ENCODE measurements at regions not wholly inside any gene's neighbourhood (a gene's known extent, or its start where the extent isn't known, plus 50 kb on each side); places are given as distances from the start of the nearest gene placed in this dataset.

GRCh38 chr13:103517066-103517767 is 451.0 kb upstream of the SLC10A2 start:
- H3K27me3 ChIP-seq (ENCODE audit: control insufficient read depth in 1 of 2, insufficient read depth in 2 of 2, low read length in 1 of 2) = no peaks in the 10 kb centered on the region
- 75 to 76% methylated on average over 3 of the region's 3 CpGs for WGBS, 2 donors
- no peak overlapping the region for H3K4me3 ChIP-seq (ENCODE audit: low read length in 2 of 2)
- H3K36me3 ChIP-seq (ENCODE audit: control insufficient read depth in 1 of 2, insufficient read depth in 2 of 2, low read length in 1 of 2) = no peaks in the 10 kb centered on the region
- H3K9me3 ChIP-seq (ENCODE audit: control insufficient read depth, low read length) = no peaks in the 10 kb centered on the region
- ATAC-seq (ENCODE audit: low FRiP score) (no peak), DNase-seq (no peak)
- no peaks in the 10 kb centered on the region for H3K4me1 ChIP-seq (ENCODE audit: control insufficient read depth in 1 of 2, insufficient read depth in 2 of 2, low read length in 2 of 2)
- intact Hi-C loops (cut with DNase I) = no loop called here
- H3K27ac ChIP-seq (ENCODE audit: low read depth in 1 of 2, low read length in 2 of 2) = no peak overlapping the region

DNA sequence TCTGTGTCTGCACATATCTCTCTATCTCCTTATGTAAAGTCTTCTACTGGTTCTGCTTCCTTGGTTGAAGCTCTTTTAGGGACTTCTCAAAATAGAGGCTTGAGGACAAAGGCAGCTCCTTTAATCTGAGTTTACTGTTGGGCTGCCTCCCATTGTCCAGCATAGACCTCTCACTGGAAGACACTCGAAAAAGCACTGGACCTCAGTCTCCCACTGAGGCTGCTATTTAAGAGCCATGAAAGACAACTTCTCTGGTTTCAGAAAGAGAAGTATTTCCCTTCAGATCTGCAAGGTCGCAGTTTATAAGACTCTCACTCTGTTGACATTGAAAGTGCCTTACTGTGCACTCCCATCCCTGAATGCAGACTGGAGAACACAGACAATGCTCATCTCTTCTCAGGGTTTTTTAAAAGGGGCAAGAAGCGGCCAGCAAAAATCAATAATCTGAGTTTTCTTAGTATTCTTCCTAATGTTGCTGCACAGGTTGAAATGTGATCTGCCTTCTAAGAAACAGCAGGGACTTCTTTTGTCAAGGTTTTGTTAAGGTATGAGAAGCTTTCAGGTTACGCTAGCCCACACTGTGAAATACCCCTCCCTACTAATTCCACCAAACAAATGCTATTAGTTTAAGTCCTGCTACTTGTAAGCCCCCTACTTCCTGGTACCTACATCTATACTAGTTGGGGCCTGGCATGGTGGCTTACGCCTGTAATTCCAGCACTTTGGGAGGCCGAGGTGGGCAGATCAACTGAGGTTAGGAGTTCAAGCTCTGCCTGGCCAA is 450.0 kb upstream of the SLC10A2 start:
- intact Hi-C loops (cut with DNase I) = no loop called here
- DNase-seq (no peak), ATAC-seq (ENCODE audit: low FRiP score) (no peak)
- no peaks in the 10 kb centered on the region for H3K9me3 ChIP-seq (ENCODE audit: control insufficient read depth, low read length)
- no peaks in the 10 kb centered on the region for H3K27me3 ChIP-seq (ENCODE audit: control insufficient read depth in 1 of 2, insufficient read depth in 2 of 2, low read length in 1 of 2)
- H3K36me3 ChIP-seq (ENCODE audit: control insufficient read depth in 1 of 2, insufficient read depth in 2 of 2, low read length in 1 of 2) = no peaks in the 10 kb centered on the region
- H3K27ac ChIP-seq (ENCODE audit: low read depth in 1 of 2, low read length in 2 of 2) = no peak overlapping the region
- H3K4me1 ChIP-seq (ENCODE audit: control insufficient read depth in 1 of 2, insufficient read depth in 2 of 2, low read length in 2 of 2) = no peaks in the 10 kb centered on the region
- WGBS, 2 donors = 91% methylated on average over 6 of the region's 6 CpGs
- H3K4me3 ChIP-seq (ENCODE audit: low read length in 2 of 2) = no peak overlapping the region

DNA sequence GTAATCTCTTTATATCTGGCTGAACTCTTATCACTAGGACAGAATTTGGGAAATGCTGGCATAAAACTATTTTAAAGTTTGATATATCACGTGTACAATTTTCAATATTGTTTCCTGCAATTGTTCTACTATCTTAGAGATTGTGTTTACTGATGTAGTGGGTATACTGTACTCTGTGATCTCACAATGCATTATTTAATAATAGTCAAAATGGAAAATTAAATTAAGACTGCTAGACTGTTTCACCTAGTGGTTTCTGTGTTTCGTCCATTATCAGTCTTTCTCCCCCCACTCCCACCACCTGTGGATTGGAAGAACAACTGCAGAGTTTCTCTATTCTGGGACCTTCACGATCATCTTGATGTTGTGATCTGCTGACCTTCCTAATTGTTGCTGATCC is 449.2 kb upstream of the SLC10A2 start:
- no peaks in the 10 kb centered on the region for H3K27me3 ChIP-seq (ENCODE audit: control insufficient read depth in 1 of 2, insufficient read depth in 2 of 2, low read length in 1 of 2)
- WGBS, 2 donors = 86 to 89% methylated on average over 3 of the region's 3 CpGs
- no peaks in the 10 kb centered on the region for H3K9me3 ChIP-seq (ENCODE audit: control insufficient read depth, low read length)
- intact Hi-C loops (cut with DNase I) = no loop called here
- no peak for ATAC-seq (ENCODE audit: low FRiP score)
- H3K4me1 ChIP-seq (ENCODE audit: control insufficient read depth in 1 of 2, insufficient read depth in 2 of 2, low read length in 2 of 2) = no peaks in the 10 kb centered on the region
- H3K27ac ChIP-seq (ENCODE audit: low read depth in 1 of 2, low read length in 2 of 2) = no peak overlapping the region
- H3K4me3 ChIP-seq (ENCODE audit: low read length in 2 of 2) = no peak overlapping the region
- no peak for DNase-seq
- no peaks in the 10 kb centered on the region for H3K36me3 ChIP-seq (ENCODE audit: control insufficient read depth in 1 of 2, insufficient read depth in 2 of 2, low read length in 1 of 2)

- no peak for DNase-seq
- H3K36me3 ChIP-seq (ENCODE audit: control insufficient read depth in 1 of 2, insufficient read depth in 2 of 2, low read length in 1 of 2) = no peaks in the 10 kb centered on the region
- H3K4me3 ChIP-seq (ENCODE audit: low read length in 2 of 2) = no peak overlapping the region
- no peak for ATAC-seq (ENCODE audit: low FRiP score)
- intact Hi-C loops (cut with DNase I) = no loop called here
- H3K27me3 ChIP-seq (ENCODE audit: control insufficient read depth in 1 of 2, insufficient read depth in 2 of 2, low read length in 1 of 2) = no peaks in the 10 kb centered on the region
- H3K9me3 ChIP-seq (ENCODE audit: control insufficient read depth, low read length) = no peaks in the 10 kb centered on the region
- 34% methylated on average over 2 of the region's 2 CpGs for WGBS, 2 donors
- H3K27ac ChIP-seq (ENCODE audit: low read depth in 1 of 2, low read length in 2 of 2) = no peak overlapping the region
- H3K4me1 ChIP-seq (ENCODE audit: control insufficient read depth in 1 of 2, insufficient read depth in 2 of 2, low read length in 2 of 2) = no peaks in the 10 kb centered on the region
Observed at GRCh38 chr13:103514619-103515018, 448.4 kb upstream of the SLC10A2 start.

GRCh38 chr13:103514188-103514587 is 448.0 kb upstream of the SLC10A2 start:
- no peak for DNase-seq
- no peaks in the 10 kb centered on the region for H3K4me1 ChIP-seq (ENCODE audit: control insufficient read depth in 1 of 2, insufficient read depth in 2 of 2, low read length in 2 of 2)
- H3K27ac ChIP-seq (ENCODE audit: low read depth in 1 of 2, low read length in 2 of 2) = no peak overlapping the region
- H3K4me3 ChIP-seq (ENCODE audit: low read length in 2 of 2) = no peak overlapping the region
- H3K36me3 ChIP-seq (ENCODE audit: control insufficient read depth in 1 of 2, insufficient read depth in 2 of 2, low read length in 1 of 2) = no peaks in the 10 kb centered on the region
- WGBS, 2 donors = 94 to 97% methylated on average over 1 of the region's 1 CpG
- no peaks in the 10 kb centered on the region for H3K27me3 ChIP-seq (ENCODE audit: control insufficient read depth in 1 of 2, insufficient read depth in 2 of 2, low read length in 1 of 2)
- no peak for ATAC-seq (ENCODE audit: low FRiP score)
- H3K9me3 ChIP-seq (ENCODE audit: control insufficient read depth, low read length) = no peaks in the 10 kb centered on the region
- intact Hi-C loops (cut with DNase I) = no loop called here

DNA sequence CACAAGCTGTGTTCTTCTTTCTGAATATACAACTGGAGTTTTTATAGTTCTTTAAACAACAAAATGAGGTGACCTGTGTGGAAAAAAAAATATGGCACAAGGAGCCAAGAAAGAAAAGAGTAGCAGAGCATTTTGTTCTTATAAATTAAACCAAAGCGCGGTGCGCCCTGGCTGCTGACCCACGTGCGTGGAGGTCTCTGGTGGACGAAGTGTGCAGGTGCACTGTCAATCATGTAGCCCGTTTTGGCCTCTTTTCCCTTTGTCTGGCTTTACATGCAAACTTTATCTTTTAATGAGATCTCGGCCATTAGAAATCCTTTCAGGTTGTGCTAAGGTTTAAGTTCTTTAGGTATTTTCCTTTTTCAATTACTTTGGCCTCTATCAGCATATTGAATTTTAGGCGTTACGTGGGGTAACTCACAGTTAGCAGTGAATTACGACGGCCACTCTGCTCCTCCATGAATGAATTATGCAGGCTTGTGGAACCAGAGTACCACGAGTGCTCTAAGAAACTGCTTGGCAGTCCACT is 443.9 kb upstream of the SLC10A2 start:
- Histone ChIP-seq H3K9me3 (ENCODE audit: control insufficient read depth, low read length) (no peaks in the 10 kb centered on the region), H3K27ac (ENCODE audit: low read depth in 1 of 2, low read length in 2 of 2) (no peak overlapping the region), H3K36me3 (ENCODE audit: control insufficient read depth in 1 of 2, insufficient read depth in 2 of 2, low read length in 1 of 2) (no peaks in the 10 kb centered on the region), H3K27me3 (ENCODE audit: control insufficient read depth in 1 of 2, insufficient read depth in 2 of 2, low read length in 1 of 2) (no peaks in the 10 kb centered on the region), H3K4me1 (ENCODE audit: control insufficient read depth in 1 of 2, insufficient read depth in 2 of 2, low read length in 2 of 2) (no peaks in the 10 kb centered on the region), H3K4me3 (ENCODE audit: low read length in 2 of 2) (no peak overlapping the region)
- ATAC-seq (ENCODE audit: low FRiP score) = no peak
- DNase-seq = no peak
- 3 to 5% methylated on average over 13 of the region's 13 CpGs for WGBS, 2 donors
- intact Hi-C loops (cut with DNase I) = no loop called here

DNA sequence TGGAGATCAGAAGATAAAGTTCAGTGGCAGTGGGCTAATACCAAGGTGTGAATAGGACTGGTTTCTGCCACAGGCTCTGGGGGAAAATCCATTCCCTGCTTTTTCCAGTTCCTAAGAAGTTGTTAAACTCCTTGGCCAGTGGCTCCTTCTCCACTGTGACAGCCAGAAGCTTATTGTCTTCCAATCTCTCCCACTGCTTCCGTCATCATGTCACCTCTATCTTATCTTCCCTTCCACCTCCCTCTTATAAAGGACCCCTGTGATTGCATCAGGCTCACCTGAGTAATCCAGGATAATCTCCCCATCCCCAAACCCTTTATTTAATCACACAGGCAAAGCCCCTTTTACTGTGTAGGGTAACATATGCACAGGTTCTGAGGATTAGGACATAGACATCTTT is 431.2 kb upstream of the SLC10A2 start:
- no peaks in the 10 kb centered on the region for H3K36me3 ChIP-seq (ENCODE audit: control insufficient read depth in 1 of 2, insufficient read depth in 2 of 2, low read length in 1 of 2)
- H3K9me3 ChIP-seq (ENCODE audit: control insufficient read depth, low read length) = peaks cover 2% of the 10 kb centered on the region
- intact Hi-C loops (cut with DNase I) = no loop called here
- H3K4me1 ChIP-seq (ENCODE audit: control insufficient read depth in 1 of 2, insufficient read depth in 2 of 2, low read length in 2 of 2) = no peaks in the 10 kb centered on the region
- ATAC-seq (ENCODE audit: low FRiP score) = no peak
- WGBS, 2 donors = 99 to 100% methylated on average over 1 of the region's 1 CpG
- H3K27me3 ChIP-seq (ENCODE audit: control insufficient read depth in 1 of 2, insufficient read depth in 2 of 2, low read length in 1 of 2) = no peaks in the 10 kb centered on the region
- no peak overlapping the region for H3K27ac ChIP-seq (ENCODE audit: low read depth in 1 of 2, low read length in 2 of 2)
- no peak for DNase-seq
- no peak overlapping the region for H3K4me3 ChIP-seq (ENCODE audit: low read length in 2 of 2)

DNA sequence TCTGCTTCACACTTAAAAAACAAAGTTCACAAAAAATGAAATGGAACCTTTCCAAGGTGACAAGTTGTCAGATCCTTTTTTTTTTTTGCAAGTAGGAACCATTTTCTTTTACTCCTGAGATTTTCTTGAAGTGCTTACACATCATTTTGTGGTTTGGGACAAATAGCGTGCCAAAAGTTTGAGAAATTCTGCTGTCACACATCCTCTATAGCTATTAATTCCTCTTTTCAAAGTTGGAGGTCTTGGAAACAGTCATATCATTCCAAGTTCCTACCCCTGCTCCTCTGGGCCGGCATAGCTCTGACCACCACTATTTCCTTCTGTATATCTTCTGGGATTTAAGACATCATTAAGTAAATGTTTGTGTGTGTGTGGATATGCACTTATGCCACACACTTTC is 421.6 kb upstream of the SLC10A2 start:
- intact Hi-C loops (cut with DNase I) = no loop called here
- Histone ChIP-seq H3K27me3 (ENCODE audit: control insufficient read depth in 1 of 2, insufficient read depth in 2 of 2, low read length in 1 of 2) (no peaks in the 10 kb centered on the region), H3K9me3 (ENCODE audit: control insufficient read depth, low read length) (no peaks in the 10 kb centered on the region), H3K4me3 (ENCODE audit: low read length in 2 of 2) (no peak overlapping the region), H3K27ac (ENCODE audit: low read depth in 1 of 2, low read length in 2 of 2) (no peak overlapping the region), H3K36me3 (ENCODE audit: control insufficient read depth in 1 of 2, insufficient read depth in 2 of 2, low read length in 1 of 2) (no peaks in the 10 kb centered on the region), H3K4me1 (ENCODE audit: control insufficient read depth in 1 of 2, insufficient read depth in 2 of 2, low read length in 2 of 2) (no peaks in the 10 kb centered on the region)
- WGBS, 2 donors = 35 to 50% methylated on average over 2 of the region's 2 CpGs
- DNase-seq (no peak), ATAC-seq (ENCODE audit: low FRiP score) (no peak)

DNA sequence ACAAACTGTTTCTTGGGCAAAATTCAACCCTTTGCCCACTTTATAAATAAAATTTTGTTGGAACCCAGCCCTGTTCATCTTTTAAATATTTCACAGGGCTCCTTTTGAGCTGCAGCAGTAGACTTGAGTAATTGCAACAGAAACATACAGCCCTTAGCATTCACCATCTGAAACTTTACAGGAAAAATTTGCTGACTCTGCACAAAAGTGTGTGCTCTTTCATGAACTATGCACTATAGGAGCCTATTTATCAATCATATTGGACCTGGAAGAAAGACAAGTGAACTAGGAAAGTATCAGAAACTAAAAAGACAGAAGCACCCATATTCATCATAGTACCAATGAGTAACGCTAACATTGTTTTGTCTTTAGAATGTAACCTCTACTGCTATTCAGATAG is 406.9 kb upstream of the SLC10A2 start:
- Histone ChIP-seq H3K9me3 (ENCODE audit: control insufficient read depth, low read length) (no peaks in the 10 kb centered on the region), H3K27ac (ENCODE audit: low read depth in 1 of 2, low read length in 2 of 2) (no peak overlapping the region), H3K36me3 (ENCODE audit: control insufficient read depth in 1 of 2, insufficient read depth in 2 of 2, low read length in 1 of 2) (no peaks in the 10 kb centered on the region), H3K27me3 (ENCODE audit: control insufficient read depth in 1 of 2, insufficient read depth in 2 of 2, low read length in 1 of 2) (no peaks in the 10 kb centered on the region), H3K4me1 (ENCODE audit: control insufficient read depth in 1 of 2, insufficient read depth in 2 of 2, low read length in 2 of 2) (no peaks in the 10 kb centered on the region), H3K4me3 (ENCODE audit: low read length in 2 of 2) (no peak overlapping the region)
- no peak for DNase-seq
- intact Hi-C loops (cut with DNase I) = no loop called here
- ATAC-seq (ENCODE audit: low FRiP score) = no peak
- WGBS, 2 donors = 66 to 82% methylated on average over 1 of the region's 1 CpG

Data from aorta (tissue), 5 donors.